Jurkat, Clone E6-1 (cell line): ENCODE measurements at regions not wholly inside any gene's neighbourhood (a gene's known extent, or its start where the extent isn't known, plus 50 kb on each side); places are given as distances from the start of the nearest gene placed in this dataset.
"Not testable (repeated sequence)": the region's sequence is repeated elsewhere in the genome, so short reads cannot be mapped to it uniquely, and the experiment has no call there.

ENCODE experiments used
- DNase-seq: peaks from one replicate; pipeline ENCODE4 v3.0.0-alpha.2; 2011; ENCODE audit warnings: low read depth, low spot score
- H3K4me3 ChIP-seq: 2 replicates; pipeline ENCODE4 v1.5.1; 2011; ENCODE audit warnings: mild to moderate bottlenecking, low read length, control low read depth, moderate library complexity

DNA sequence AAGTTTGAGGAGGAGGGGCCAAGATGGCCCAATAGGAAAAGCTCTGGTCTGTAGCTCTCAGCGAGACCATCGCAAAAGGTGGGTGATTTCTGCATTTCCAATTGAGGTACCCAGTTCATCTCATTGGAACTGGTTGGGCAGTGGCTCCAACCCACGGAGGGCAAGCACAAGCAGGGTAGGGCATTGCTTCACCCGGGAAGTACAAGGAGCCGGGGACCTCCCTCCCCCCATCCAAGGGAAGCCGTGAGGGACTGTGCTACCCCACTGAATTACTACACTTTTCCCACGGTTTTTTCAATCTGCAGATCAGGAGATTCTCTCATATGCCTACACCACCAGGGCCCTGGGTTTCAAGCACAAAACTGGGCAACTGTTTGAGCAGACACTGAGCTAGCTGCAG is 58.0 kb upstream of the EFCAB3 start:
- DNase-seq: no peak
- no peak overlapping the region for H3K4me3 ChIP-seq

DNA sequence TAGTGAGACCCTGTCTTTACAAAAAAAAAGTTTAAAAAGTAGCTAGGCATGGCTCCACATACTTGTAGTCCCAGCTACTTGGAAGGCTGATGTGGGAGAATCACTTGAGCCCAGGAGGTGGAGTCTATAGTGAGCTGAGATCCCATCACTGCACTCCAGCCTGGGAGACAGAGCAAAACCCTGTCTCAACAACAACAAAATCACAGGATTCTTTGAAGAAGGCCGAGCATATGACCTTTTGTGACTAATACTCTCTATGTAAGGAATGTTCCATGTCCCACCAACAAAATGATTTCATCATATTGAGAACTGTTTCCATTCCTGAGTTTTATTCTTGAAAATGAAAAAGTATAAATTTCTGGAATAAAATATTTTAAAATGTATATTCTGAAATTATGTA is 58.9 kb upstream of the EFCAB3 start:
- no peak for DNase-seq
- H3K4me3 ChIP-seq: no peak overlapping the region

DNA sequence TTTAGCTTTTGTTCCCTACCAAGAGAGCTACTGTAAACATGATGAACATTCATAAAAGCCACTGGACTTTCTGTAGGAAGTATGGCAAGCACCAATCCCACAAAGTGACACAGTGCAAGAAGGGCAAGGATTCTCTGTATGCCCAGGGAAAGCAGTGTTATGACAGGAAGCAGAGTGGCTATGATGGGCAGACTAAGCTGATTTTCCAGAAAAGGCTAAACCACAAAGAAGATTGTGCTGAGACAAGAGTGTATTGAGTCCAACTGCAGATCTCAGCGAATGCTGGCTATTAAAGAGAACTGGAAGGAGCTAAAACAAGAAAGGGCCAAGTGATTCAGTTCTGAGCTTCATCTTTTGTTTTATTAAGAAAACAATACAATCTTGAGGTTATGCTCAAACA is 60.5 kb upstream of the EFCAB3 start:
- no peak for DNase-seq
- no peak overlapping the region for H3K4me3 ChIP-seq

DNA sequence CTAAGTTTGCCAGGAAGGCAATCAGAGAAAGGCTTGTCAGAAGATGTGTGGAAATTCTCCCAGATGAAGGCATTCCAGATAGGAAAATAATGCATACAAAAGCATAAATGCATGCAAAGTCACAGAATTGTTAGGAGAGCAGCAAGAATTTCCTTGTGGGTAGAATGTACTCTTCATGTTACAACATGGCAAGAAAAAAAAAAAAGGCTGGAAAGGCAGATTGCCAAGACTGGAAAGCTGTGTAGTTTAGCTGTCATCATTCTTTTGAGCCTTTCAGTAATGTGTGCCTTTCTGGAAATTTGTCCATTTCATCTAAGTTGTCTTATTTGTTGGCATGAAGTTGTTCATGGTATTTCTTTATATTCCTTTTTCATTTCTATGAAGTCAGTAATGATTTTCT is 71.0 kb upstream of the EFCAB3 start:
- no peak for DNase-seq
- no peak overlapping the region for H3K4me3 ChIP-seq

DNA sequence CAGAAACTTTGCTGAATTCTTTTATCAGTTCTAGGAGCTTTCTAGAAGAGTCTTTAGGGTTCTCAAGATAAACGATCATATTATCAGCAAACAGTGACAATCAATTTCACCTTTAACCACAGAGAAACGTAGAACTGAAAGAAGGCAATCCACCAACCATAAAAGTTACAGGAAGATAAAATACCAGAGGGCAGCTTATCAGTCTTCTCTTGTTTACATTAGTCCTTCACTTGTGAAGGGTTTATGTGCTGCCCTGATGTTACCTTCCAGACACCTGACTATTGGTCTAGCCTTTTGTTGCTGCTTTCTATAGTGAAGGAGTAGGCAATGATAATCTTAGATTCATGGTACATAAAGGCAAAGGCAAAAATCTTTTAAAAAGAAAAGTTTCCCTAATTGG is 73.2 kb upstream of the EFCAB3 start:
- no peak overlapping the region for H3K4me3 ChIP-seq
- no peak for DNase-seq

DNA sequence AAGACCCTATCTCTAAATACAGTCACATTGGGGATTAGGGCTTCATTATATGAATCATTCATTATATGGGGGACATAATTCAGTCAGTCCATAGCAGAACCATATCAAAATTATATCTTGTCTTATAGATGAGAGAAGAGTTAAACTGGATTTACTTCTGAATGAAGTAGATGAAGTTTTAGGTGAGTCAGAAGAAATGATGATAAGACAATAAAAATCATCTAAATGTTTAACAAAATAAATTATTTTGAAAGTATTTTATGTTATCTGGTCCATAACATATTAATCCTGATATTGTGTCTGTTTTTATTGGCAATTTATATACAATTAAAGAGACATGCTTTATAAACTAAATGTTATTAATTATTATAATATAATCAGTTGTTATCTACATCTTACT is 76.9 kb upstream of the EFCAB3 start:
- H3K4me3 ChIP-seq: no peak overlapping the region
- no peak for DNase-seq

DNA sequence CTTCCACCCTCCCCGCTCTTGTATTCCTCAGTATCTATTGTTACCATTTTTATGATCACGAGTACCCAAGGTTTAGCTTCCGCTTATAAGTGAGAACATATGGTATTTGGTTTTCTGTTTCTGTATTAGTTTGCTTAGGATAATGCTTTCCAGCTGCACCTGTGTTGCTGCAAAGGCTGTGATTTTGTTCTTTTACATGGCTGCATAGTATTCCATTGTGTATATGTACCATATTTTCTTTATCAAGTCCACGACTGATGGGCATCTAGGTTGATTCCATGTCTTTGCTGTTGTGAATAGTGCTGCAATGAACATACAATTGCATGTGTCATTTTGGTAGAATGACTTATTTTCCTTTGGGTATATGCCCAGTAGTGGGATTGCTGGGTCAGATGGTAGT is 79.7 kb upstream of the EFCAB3 start:
- no peak overlapping the region for H3K4me3 ChIP-seq
- DNase-seq: no peak

DNA sequence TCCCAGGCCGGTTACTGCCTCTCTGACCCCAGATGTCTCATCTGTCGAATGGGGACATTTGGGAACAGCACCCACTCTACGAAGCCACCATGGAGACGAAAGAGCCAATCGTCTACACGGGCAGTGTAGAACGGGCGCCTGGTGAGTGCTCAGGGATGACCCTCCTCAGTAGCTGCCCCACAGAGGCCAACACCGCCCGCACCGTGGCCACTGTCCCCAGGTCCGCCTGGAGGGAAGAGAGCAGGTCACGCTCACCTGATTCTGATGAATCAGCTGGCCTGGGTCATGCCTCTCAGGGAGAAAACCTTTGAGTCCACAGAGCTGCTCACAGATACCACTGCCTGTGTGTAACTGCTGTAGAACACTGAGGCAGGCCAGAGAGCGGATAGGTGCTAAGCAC is 105.1 kb upstream of the EFCAB3 start:
- H3K4me3 ChIP-seq, DNase-seq: not testable (repeated sequence)

DNA sequence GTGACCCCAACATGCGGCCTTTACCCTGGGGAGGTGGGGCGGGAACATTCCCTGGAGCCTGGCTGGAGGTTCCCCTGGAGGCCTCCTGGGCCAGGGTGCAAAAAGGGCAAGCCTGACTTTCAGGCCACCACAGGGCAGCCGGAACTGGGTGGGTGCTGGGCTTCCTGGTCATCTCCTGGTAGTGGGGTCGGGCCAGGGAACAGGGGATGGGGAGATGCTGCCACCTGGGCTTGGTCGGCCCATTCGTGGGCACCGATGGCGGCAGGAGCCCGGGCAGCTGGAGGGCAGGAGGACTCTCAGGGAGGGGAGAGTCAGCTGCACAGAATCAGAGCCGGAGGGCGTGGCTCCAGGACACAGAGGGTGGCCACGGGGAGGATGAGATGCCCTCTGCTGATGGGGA is 112.0 kb upstream of the EFCAB3 start:
- H3K4me3 ChIP-seq, DNase-seq: not testable (repeated sequence)

DNA sequence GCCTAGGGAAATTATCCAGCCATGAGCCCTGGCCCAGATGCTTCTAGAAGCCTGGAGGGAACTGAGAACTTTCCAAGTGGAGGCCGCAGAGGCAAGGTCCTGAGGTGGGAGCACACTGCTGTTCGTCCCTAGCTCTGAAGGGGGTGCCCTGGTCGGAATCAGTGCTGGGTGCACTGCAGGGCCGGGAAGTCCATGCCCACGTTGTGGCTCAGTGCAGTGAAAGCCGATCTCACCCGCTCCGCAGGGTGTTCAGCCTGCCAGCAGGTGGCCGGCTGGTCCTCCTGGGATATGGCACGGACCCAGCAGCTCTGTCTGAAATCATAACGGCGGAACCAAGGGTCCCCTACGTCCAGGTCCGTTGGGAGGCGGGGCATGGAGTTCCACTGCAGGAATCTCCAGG is 115.4 kb upstream of the EFCAB3 start:
- not testable (repeated sequence) for H3K4me3 ChIP-seq, DNase-seq

DNA sequence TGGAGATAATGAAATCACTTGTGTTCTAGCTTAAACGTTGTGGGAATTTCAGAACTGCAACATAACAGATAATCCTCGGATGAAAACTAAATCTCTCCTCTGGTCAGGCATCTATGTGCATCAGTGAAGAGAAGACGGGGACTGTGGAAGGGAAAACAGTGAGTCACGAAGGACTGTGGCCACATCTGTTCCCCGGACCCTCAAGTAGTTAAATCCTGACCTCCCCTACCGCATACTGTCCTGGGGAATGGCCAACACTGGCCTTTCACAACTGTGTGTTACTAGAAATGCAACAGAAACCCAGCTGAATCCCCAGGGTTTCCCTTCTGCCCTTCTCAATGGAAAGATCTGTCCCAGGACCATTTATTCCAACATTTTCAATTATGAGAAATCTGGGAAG is 124.6 kb upstream of the EFCAB3 start:
- not testable (repeated sequence) for H3K4me3 ChIP-seq, DNase-seq

DNA sequence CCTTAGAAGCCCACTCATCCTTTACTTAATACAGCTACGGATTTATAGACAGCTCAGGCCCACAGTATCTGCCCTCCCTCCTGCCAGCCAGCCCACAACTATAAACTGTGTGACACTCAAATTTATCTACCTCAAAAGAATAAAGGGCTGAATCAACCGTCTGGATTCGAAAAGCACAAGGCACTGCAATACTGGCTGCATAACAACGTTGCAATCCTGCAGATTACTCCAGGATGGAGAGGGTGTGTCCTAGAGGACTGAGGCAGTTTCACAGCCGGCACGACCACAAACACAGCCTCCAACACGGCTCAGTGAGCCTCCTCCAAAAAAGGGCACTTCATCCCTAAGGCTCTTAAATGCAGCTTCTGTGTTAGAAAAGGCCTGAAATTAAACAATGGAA is 138.3 kb upstream of the EFCAB3 start:
- H3K4me3 ChIP-seq, DNase-seq: not testable (repeated sequence)

DNA sequence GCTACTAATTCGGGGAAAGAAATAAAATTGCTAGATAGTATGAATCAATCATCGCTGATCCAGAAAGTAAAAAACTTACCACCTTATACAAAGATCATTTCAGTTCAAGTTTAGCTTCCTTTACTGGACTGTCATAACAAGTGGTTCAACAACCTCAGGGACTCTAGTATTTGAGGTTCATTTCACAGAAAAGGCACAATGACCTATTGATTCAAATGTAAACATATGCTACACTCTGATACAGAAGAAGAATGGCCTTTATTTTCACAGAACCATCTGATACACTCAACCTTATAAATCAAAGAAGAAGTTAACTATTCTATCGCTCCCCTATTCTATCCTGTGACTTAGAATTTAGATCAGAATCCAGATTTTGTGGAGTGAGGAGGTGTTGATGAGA is 140.8 kb upstream of the EFCAB3 start:
- not testable (repeated sequence) for DNase-seq, H3K4me3 ChIP-seq

DNA sequence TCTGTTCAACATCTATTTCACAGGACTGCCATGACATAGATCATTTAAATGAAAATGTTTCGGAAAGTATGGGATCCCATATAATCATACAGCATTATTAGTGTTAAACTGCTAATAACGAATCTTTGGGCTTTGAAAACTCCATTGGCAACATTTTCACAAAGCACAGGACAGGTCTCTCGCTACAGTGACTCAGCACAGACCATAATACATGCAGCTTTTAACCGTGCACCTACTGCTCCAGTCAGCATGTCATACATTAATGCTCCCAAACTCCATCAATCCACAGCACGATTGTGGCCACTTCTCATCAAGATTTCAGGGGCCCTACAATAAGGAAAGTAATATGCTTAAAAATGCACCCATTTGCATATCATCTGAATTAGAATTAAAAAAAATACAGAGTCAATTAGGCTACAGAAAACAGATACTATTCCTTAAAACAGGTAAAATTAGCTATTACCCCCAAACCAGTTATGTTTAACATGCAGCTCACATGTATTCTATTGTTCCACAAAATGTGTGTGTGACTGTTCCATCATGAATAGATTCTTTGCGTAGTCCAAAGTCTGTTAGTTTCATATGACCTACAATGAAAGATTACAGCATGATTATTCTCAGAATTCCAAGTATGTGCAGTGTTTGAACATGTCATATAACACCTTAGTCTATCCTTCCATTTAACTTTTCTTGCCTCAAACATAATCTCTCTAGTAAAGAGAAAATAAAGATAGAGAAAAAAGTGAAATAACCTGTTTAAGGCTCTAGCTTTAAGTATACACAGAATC is 141.6 kb upstream of the EFCAB3 start:
- H3K4me3 ChIP-seq, DNase-seq: not testable (repeated sequence)

DNA sequence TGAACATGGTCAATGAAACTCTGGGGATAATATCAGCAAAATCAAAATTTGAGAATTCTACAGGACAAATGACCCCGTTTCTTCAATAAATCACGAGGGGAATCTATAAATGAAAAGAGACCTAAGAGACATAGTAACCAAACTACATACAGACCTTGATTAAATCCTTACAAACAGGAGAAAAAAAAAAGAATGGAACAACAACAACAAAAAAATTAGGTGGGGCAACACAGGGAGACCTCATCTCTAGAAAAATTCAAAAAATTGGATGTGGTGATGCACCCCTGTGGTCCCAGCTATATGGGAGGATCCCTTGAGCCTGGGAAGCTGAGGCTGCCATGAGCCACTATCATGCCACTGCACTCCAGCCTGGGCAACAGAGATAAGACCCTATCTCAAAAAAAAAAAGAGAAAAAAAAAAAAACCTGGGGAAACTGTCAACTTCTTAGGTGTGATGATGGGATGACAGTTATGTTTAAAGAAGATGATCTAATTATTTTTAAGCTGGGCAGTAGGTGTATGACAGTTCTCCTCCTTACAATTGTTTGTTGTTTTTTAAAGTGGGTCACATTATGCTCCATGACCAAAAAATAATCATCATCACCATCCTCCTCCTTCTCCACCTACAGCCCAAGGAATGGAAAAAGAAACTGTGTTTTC is 146.4 kb upstream of the EFCAB3 start:
- not testable (repeated sequence) for H3K4me3 ChIP-seq, DNase-seq

DNA sequence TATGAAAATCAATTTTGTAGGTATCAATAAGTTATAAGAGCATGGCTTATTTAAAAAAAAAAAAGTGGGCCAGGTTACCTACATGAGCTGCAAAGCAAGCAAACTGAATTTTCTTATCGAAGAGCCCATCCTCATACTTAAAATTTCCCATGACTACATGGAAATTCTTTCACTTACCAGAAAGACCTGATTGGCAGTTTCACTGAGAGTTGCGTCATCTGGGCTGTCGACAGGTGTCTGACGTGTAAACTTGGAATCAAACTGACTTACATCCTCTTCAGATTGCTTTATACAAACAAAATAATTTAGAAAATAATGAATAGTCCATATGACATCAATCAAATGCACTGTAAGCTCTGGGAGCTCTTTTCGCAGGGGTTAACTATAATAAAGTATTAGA is 149.1 kb upstream of the EFCAB3 start:
- DNase-seq, H3K4me3 ChIP-seq: not testable (repeated sequence)

DNA sequence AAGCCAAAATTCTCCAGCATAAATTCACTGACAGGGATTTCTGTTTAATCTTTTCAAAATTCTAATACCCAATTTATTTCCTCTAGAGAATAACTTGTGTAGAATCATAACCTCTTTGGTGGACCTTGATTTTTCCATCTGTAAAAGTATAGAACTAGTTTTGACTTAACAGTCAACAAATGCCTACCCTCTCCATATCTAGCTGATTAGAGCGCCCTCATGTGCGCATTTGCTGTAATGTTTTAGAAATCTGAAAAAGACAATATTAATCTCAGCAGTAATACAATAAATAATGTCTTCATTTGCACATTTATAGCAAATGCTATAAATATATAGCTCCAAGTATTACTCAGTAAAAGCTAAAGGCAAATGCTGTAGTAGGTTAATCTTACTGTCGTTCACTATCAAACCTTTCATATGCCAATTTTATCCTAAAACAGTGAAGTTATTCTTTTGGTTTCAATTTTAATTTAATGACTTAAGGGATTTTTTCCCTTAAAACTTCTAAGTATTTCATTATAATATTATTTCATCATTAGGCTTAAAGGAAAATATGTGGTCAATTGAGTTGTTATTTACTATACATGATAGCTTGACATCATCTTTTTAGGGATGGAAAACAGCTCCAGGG is 153.6 kb upstream of the EFCAB3 start:
- not testable (repeated sequence) for H3K4me3 ChIP-seq, DNase-seq

DNA sequence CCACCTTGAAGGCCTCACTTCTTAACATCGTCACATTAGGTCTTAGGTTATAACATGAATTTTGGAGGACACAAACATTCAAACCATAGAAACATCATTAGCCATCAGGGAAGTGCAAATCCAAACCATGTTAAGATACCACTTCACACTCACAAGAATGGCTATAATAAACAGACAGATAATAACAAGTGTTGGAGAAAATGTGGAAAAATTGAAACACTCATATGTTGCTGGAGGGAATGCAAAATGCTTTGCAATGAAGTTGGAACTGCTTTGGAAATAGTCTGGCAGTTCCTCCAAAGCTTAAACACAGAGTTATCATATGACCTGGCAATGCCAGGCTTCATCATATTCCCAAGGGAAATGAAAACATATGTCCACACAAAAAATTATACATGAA is 156.8 kb upstream of the EFCAB3 start:
- DNase-seq, H3K4me3 ChIP-seq: not testable (repeated sequence)

DNA sequence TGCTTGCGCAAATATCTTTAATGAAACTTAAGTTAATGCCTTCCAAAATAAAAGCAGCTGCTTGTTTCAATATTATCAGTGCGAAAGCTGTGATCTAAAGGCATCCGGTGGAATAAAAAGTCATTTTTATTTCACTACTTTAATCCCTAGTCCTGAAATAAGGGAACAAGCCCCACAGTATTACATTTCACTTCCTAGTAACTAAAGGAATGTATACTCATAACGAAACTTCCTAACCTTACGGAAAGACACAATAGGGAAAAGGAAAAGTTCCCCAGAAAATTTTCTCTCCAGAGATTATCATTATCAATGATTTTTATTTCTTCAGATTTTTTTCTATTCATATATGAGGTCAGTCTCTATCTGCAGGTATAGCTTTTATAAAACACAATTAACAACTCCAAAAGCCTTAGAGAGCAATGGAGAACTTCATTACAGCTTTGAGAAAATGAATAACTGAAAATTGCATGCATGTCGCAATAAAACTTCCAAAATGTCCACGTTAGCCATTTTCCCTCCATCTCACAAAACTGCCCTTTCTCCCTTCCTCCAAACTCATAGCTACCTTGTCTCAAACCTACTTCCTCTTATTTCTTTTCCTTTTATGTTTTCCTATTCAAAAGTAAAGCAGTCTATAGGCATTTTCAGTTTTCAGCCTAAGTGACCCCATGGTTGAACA is 154.3 kb upstream of the MED13 start:
- no peak overlapping the region for H3K4me3 ChIP-seq
- DNase-seq: no peak

DNA sequence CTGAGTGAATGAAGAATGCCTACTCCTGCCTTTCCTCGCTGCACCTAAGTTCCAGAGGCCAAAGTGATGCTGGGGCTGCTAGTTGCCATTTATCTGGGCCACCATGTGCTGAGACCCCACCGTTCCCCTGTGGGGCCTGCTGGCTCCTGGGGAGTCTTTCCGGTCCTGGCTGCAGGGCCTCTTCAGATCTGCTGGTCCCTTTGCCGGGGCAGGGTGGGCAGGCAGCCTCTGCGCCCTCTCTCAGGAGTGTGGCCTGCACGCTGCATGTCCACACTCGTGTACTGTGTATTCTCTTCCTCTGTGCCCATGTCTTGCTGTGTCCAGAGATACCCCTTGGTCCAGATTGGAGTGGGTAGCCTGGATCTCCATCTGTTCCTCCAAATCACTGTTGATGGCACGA is 151.8 kb upstream of the MED13 start:
- H3K4me3 ChIP-seq: no peak overlapping the region
- no peak for DNase-seq
